ENCODE measurements at regions not wholly inside any gene's neighbourhood (a gene's known extent, or its start where the extent isn't known, plus 50 kb on each side); places are given as distances from the start of the nearest gene placed in this dataset.

GRCh38 chr2:761384-761783 is 84.2 kb upstream of the TMEM18 start:
- H3K27ac Mint-ChIP-seq, result no peak overlapping the region
- Histone ChIP-seq H3K4me3 (ENCODE audit: control extremely low read depth in 1 of 5, extremely low read depth in 1 of 5, insufficient read depth in 1 of 5, low read depth in 2 of 5, low read length in 4 of 5) (no peak overlapping the region), H3K27ac (ENCODE audit: low read length in 2 of 2) (no peak overlapping the region), H3K4me1 (ENCODE audit: control insufficient read depth in 2 of 2, insufficient read depth in 2 of 2, low read length in 2 of 2) (no peaks in the 10 kb centered on the region), H4K20me1 (ENCODE audit: control insufficient read depth, insufficient read depth, low read length, poor library complexity, severe bottlenecking) (no peaks in the 10 kb centered on the region), H3K27me3 (replicated peaks in 1 of 4; ENCODE audit: control extremely low read depth in 1 of 4, control insufficient read depth in 3 of 4, insufficient read depth in 4 of 4, low read length in 3 of 4) (no peaks in the 10 kb centered on the region), H3K4me2 (replicated peaks; ENCODE audit: low read depth, low read length, poor library complexity, severe bottlenecking) (no peak overlapping the region), H3K9ac (ENCODE audit: low read length) (no peak overlapping the region), H3K36me3 (replicated peaks in 1 of 2; ENCODE audit: control extremely low read depth in 1 of 2, control insufficient read depth in 1 of 2, extremely low read depth in 1 of 2, insufficient read depth in 2 of 2, low read length in 1 of 2) (no peaks in the 10 kb centered on the region), H3K79me2 (ENCODE audit: control insufficient read depth, insufficient read depth, low read length) (no peaks in the 10 kb centered on the region), H2AFZ (ENCODE audit: insufficient read depth, low read depth, low read length, poor library complexity, severe bottlenecking) (no peak overlapping the region), H3K9me3 (ENCODE audit: control extremely low read depth in 1 of 3, control insufficient read depth in 2 of 3, insufficient read depth in 1 of 3, low read length in 2 of 3) (no peaks in the 10 kb centered on the region)
- CTCF ChIA-PET, result no interaction called here
- no peaks in the 10 kb centered on the region for H3K4me1 Mint-ChIP-seq
- H3K9me3 Mint-ChIP-seq (ENCODE audit: insufficient read depth), result no peaks in the 10 kb centered on the region
- intact Hi-C loops (cut with micrococcal nuclease), result no loop called here
- TF ChIP-seq EZH2 (IDR thresholded peaks at IDR 0.05; ENCODE audit: borderline replicate concordance, insufficient read depth, low read depth, low read length, poor library complexity, severe bottlenecking), result no peak
- TF ChIP-seq, protein P1, sequence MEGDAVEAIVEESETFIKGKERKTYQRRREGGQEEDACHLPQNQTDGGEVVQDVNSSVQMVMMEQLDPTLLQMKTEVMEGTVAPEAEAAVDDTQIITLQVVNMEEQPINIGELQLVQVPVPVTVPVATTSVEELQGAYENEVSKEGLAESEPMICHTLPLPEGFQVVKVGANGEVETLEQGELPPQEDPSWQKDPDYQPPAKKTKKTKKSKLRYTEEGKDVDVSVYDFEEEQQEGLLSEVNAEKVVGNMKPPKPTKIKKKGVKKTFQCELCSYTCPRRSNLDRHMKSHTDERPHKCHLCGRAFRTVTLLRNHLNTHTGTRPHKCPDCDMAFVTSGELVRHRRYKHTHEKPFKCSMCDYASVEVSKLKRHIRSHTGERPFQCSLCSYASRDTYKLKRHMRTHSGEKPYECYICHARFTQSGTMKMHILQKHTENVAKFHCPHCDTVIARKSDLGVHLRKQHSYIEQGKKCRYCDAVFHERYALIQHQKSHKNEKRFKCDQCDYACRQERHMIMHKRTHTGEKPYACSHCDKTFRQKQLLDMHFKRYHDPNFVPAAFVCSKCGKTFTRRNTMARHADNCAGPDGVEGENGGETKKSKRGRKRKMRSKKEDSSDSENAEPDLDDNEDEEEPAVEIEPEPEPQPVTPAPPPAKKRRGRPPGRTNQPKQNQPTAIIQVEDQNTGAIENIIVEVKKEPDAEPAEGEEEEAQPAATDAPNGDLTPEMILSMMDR (IDR thresholded peaks at IDR 0.05), result no peak
- peaks cover 16% of the 10 kb centered on the region for H3K27me3 Mint-ChIP-seq
- ATAC-seq (ENCODE audit: low read depth), result no peak
- H3K4me3 Mint-ChIP-seq, result no peak overlapping the region
- DNase-seq, result no peak
- 100% methylated on average over 1 of the region's 6 CpGs for WGBS (ENCODE audit: insufficient coverage)
- POLR2A ChIA-PET, result no interaction called here

- H3K79me2 ChIP-seq (ENCODE audit: control insufficient read depth, insufficient read depth, low read length), result no peaks in the 10 kb centered on the region
- TF ChIP-seq, protein P1 (IDR thresholded peaks at IDR 0.05), result no peak
- no peaks in the 10 kb centered on the region for H3K4me1 Mint-ChIP-seq
- intact Hi-C loops (cut with micrococcal nuclease), result no loop called here
- H3K27me3 Mint-ChIP-seq, result peaks cover 27% of the 10 kb centered on the region
- H3K27ac Mint-ChIP-seq, result no peak overlapping the region
- H3K4me1 ChIP-seq (ENCODE audit: control insufficient read depth in 2 of 2, insufficient read depth in 2 of 2, low read length in 2 of 2), result no peaks in the 10 kb centered on the region
- peaks cover 0 to 4% (median 1%) of the 10 kb centered on the region in 4 experiments for H3K27me3 ChIP-seq (replicated peaks in 1 of 4; ENCODE audit: control extremely low read depth in 1 of 4, control insufficient read depth in 3 of 4, insufficient read depth in 4 of 4, low read length in 3 of 4)
- H2AFZ ChIP-seq (ENCODE audit: insufficient read depth, low read depth, low read length, poor library complexity, severe bottlenecking), result no peak overlapping the region
- H3K9me3 ChIP-seq (ENCODE audit: control extremely low read depth in 1 of 3, control insufficient read depth in 2 of 3, insufficient read depth in 1 of 3, low read length in 2 of 3), result no peaks in the 10 kb centered on the region
- H3K36me3 ChIP-seq (replicated peaks in 1 of 2; ENCODE audit: control extremely low read depth in 1 of 2, control insufficient read depth in 1 of 2, extremely low read depth in 1 of 2, insufficient read depth in 2 of 2, low read length in 1 of 2), result no peaks in the 10 kb centered on the region
- H3K4me3 ChIP-seq (ENCODE audit: control extremely low read depth in 1 of 5, extremely low read depth in 1 of 5, insufficient read depth in 1 of 5, low read depth in 2 of 5, low read length in 4 of 5), result no peak overlapping the region
- H3K9ac ChIP-seq (ENCODE audit: low read length), result no peak overlapping the region
- DNase-seq (no peak), ATAC-seq (ENCODE audit: low read depth) (no peak)
- H3K27ac ChIP-seq (ENCODE audit: low read length in 2 of 2), result no peak overlapping the region
- H4K20me1 ChIP-seq (ENCODE audit: control insufficient read depth, insufficient read depth, low read length, poor library complexity, severe bottlenecking), result no peaks in the 10 kb centered on the region
- ChIA-PET CTCF (no interaction called here), POLR2A (no interaction called here)
- H3K4me3 Mint-ChIP-seq, result no peak overlapping the region
- no peaks in the 10 kb centered on the region for H3K9me3 Mint-ChIP-seq (ENCODE audit: insufficient read depth)
- no peak overlapping the region for H3K4me2 ChIP-seq (replicated peaks; ENCODE audit: low read depth, low read length, poor library complexity, severe bottlenecking)
- WGBS (ENCODE audit: insufficient coverage), result no CpG with 5 or more reads among the region's 5 CpGs
Measured at GRCh38 chr2:760001-760400, 82.8 kb upstream of the TMEM18 start.
